ENCODE measurements at regions not wholly inside any gene's neighbourhood (a gene's known extent, or its start where the extent isn't known, plus 50 kb on each side); places are given as distances from the start of the nearest gene placed in this dataset.

DNA sequence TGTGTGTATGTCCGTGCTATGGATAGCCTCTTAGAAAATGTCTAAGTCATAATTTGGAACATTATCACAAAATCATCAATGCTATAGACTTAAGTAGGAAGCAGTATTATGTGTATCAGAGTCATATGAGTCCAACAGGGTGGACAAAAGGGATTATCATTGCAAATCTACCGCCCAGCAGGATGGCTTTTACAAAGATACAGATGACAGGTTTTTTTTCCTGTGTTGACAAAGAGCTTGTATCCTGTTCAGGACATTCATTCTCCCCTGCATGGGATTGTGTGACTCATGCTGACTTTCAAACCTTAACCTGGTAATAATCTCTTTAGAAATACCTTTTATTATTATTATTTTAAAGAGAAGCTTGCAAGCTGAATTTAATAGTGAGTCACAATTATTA is 310.3 kb upstream of the GNPDA2 start:
- Histone ChIP-seq H3K4me3 (no peak overlapping the region), H3K27me3 (no peaks in the 10 kb centered on the region), H3K36me3 (no peaks in the 10 kb centered on the region), H3K27ac (no peak overlapping the region), H3K9me3 (no peaks in the 10 kb centered on the region), H3K4me1 (no peaks in the 10 kb centered on the region)
- TF ChIP-seq, protein P1, sequence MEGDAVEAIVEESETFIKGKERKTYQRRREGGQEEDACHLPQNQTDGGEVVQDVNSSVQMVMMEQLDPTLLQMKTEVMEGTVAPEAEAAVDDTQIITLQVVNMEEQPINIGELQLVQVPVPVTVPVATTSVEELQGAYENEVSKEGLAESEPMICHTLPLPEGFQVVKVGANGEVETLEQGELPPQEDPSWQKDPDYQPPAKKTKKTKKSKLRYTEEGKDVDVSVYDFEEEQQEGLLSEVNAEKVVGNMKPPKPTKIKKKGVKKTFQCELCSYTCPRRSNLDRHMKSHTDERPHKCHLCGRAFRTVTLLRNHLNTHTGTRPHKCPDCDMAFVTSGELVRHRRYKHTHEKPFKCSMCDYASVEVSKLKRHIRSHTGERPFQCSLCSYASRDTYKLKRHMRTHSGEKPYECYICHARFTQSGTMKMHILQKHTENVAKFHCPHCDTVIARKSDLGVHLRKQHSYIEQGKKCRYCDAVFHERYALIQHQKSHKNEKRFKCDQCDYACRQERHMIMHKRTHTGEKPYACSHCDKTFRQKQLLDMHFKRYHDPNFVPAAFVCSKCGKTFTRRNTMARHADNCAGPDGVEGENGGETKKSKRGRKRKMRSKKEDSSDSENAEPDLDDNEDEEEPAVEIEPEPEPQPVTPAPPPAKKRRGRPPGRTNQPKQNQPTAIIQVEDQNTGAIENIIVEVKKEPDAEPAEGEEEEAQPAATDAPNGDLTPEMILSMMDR (IDR thresholded peaks at IDR 0.05), result no peak
- DNase-seq (ENCODE audit: low spot score in 2 of 2), result no peak
- intact Hi-C loops (cut with DNase I), result no loop called here

DNA sequence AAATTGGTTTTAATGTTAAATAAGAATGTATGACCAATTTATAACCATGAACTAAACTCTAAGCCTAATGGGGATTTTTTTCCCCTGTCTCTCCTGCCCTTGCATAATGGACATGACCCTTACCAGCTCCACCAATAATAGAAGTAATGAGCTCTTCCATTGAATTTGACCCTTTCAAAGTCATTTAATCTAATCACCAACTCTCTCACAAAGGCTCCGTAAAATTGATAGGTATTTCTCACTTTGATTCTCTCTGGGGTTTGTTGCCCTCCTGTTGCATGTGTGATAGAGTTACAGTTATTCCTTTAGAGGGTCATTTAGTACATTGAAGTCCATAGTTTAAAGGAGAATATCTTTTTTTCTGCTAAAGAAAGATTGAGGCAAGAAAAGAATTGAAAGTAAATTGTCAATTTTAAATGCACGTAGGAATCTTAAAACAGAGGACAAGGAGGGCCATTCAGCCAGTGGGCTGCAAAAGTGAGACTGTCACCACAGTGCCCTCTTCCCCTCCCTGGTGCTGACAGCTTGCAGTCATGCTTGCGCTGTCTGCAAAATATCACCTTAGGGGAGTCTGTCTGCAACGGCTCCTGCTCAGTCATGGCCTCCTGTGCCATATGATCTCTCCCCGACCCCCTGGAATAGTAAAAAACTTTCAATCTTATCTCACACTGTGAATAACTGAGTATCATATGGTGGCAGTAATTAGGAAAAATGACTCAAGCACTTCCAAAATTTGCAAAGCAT is 307.5 kb upstream of the GNPDA2 start:
- no peak overlapping the region for H3K27ac ChIP-seq
- H3K27me3 ChIP-seq, result no peaks in the 10 kb centered on the region
- TF ChIP-seq, protein P1 (IDR thresholded peaks at IDR 0.05), result no peak
- no peaks in the 10 kb centered on the region for H3K4me1 ChIP-seq
- DNase-seq (ENCODE audit: low spot score in 2 of 2), result no peak
- no peaks in the 10 kb centered on the region for H3K36me3 ChIP-seq
- H3K4me3 ChIP-seq, result no peak overlapping the region
- intact Hi-C loops (cut with DNase I), result no loop called here
- H3K9me3 ChIP-seq, result no peaks in the 10 kb centered on the region

DNA sequence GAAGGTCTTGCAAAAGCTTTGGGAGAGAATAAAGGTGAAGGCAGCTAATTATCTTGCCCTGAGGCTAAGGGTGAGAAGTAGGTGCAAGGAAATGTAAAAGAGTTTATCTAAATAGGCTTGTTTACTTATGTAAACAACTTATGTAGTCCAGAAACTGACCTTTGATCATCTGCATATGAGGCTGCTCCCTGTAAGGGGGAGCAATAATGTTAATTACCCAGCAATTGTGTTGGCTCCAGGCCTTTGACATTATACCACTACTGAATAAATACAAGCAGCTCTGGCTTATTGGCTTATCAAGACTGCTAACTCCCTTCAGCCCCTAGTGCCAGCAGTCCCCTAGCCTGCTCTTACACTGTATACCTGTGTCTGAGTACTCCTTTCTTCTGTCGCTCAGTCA is 303.7 kb upstream of the GNPDA2 start:
- Histone ChIP-seq H3K27me3 (no peaks in the 10 kb centered on the region), H3K36me3 (no peaks in the 10 kb centered on the region), H3K9me3 (no peaks in the 10 kb centered on the region), H3K27ac (no peak overlapping the region), H3K4me3 (no peak overlapping the region), H3K4me1 (no peaks in the 10 kb centered on the region)
- TF ChIP-seq, protein P1 (IDR thresholded peaks at IDR 0.05), result no peak
- intact Hi-C loops (cut with DNase I), result no loop called here
- DNase-seq (ENCODE audit: low spot score in 2 of 2), result no peak

DNA sequence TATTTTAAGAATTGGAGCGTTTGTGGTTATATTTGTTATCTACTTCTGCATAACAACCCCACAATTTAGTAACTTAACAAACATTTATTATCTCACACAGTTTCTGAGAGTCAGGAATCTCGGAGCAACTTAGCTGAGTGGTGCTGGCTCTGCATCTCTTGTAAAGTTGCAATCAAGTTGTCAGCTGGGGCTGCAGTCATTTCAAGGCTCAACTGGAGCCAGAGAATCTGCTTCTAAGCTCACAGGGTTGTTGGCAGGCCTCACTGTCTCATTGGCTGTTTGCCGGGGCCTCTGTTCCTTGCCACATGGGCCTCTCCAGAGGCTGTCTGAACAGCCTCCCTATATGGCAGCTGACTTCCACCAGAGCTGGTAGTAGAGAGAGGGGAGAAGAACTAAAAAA is 281.2 kb upstream of the GNPDA2 start:
- Histone ChIP-seq H3K4me3 (no peak overlapping the region), H3K27me3 (no peaks in the 10 kb centered on the region), H3K9me3 (no peaks in the 10 kb centered on the region), H3K36me3 (no peaks in the 10 kb centered on the region), H3K4me1 (no peaks in the 10 kb centered on the region), H3K27ac (no peak overlapping the region)
- no peak for DNase-seq (ENCODE audit: low spot score in 2 of 2)
- TF ChIP-seq, protein P1 (IDR thresholded peaks at IDR 0.05), result no peak
- intact Hi-C loops (cut with DNase I), result no loop called here

DNA sequence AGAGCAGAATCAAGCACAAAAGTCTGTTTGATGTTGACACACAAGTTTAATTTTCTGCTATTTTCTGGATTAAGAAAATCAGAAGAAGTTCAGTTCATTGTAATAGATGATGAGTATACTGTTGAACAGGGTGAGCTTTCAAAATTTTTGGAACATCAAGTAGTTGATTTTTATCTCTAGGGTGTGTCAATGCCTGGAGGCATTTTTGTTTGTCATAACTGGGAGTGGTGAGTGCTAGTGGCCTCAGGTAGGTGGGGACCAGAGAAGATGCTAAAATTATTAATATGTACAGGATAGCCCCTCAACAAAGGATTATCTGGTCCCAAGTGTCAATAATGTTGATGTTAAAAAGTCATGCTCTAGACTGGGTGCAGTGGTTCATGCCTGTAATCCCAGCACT is 279.7 kb upstream of the GNPDA2 start:
- DNase-seq (ENCODE audit: low spot score in 2 of 2), result no peak
- intact Hi-C loops (cut with DNase I), result no loop called here
- Histone ChIP-seq H3K27ac (no peak overlapping the region), H3K9me3 (no peaks in the 10 kb centered on the region), H3K4me1 (no peaks in the 10 kb centered on the region), H3K27me3 (no peaks in the 10 kb centered on the region), H3K4me3 (no peak overlapping the region), H3K36me3 (no peaks in the 10 kb centered on the region)
- TF ChIP-seq, protein P1 (IDR thresholded peaks at IDR 0.05), result no peak

Data from ascending aorta (tissue), 2 donors.